H1 (cell line): ENCODE measurements at regions not wholly inside any gene's neighbourhood (a gene's known extent, or its start where the extent isn't known, plus 50 kb on each side); places are given as distances from the start of the nearest gene placed in this dataset.

Source experiments
- ASH2L ChIP-seq: fragments of 200-600, 300-600 bp; sonication (generic); IDR thresholded peaks from one replicate; pipeline ENCODE4 v1.7.1; 2017; ENCODE audit warnings: low read length
- BACH1 ChIP-seq: IDR thresholded peaks from 2 replicates; pipeline ENCODE4 v1.6.1; 2012; ENCODE audit warnings: low read length, improper control_type of control experiment
- BRCA1 ChIP-seq: IDR thresholded peaks from 2 replicates; pipeline ENCODE4 v1.6.1; 2012; ENCODE audit warnings: low read depth, low read length, improper control_type of control experiment
- CTCF ChIP-seq, 3 experiments: IDR thresholded peaks; 1 replicate in 2 of 3; 2 replicates in 1 of 3; pipeline versions ENCODE4 v1.5.1 to v1.6.1; 2011; ENCODE audit warnings: low read length in 3 of 3, mild to moderate bottlenecking in 3 of 3, inconsistent platforms in 2 of 3, low read depth in 1 of 3, moderate library complexity in 1 of 3; ENCODE audit not compliant: insufficient read depth in 1 of 3; ENCODE audit errors: control extremely low read depth in 1 of 3
- FOSL1 ChIP-seq: IDR thresholded peaks from 2 replicates; pipeline ENCODE4 v1.6.1; 2011; ENCODE audit warnings: mild to moderate bottlenecking, low read depth, low read length, moderate library complexity; ENCODE audit not compliant: insufficient read depth
- POLR2A ChIP-seq, 2 experiments: IDR thresholded peaks; 1 replicate in 1 of 2; 2 replicates in 1 of 2; pipeline ENCODE4 v1.6.1; 2011; ENCODE audit warnings: low read depth in 2 of 2, low read length in 2 of 2, mild to moderate bottlenecking in 2 of 2; ENCODE audit errors: control extremely low read depth in 1 of 2
- RXRA ChIP-seq: IDR thresholded peaks from 2 replicates; pipeline ENCODE4 v1.6.1; 2011; ENCODE audit warnings: low read depth, mild to moderate bottlenecking, low read length, moderate library complexity; ENCODE audit not compliant: insufficient read depth

GRCh38 chr2:190149908-190150307, 87.4 kb upstream of the MSTN start:
- TF ChIP-seq RXRA: no peak
- TF ChIP-seq CTCF (IDR thresholded peaks at IDR 0.05; ENCODE audit: control extremely low read depth in 1 of 3, insufficient read depth in 1 of 3, low read depth in 1 of 3, low read length in 3 of 3): no peak
- no peak for TF ChIP-seq POLR2A (IDR thresholded peaks at IDR 0.05; ENCODE audit: control extremely low read depth in 1 of 2, low read depth in 2 of 2, low read length in 2 of 2)
- no peak for TF ChIP-seq BRCA1
- no peak for TF ChIP-seq FOSL1
- TF ChIP-seq ASH2L: no peak
- no peak for TF ChIP-seq BACH1
